ENCODE measurements at regions not wholly inside any gene's neighbourhood (a gene's known extent, or its start where the extent isn't known, plus 50 kb on each side); places are given as distances from the start of the nearest gene placed in this dataset.
"Not testable (repeated sequence)": the region's sequence is repeated elsewhere in the genome, so short reads cannot be mapped to it uniquely, and the experiment has no call there.

DNA sequence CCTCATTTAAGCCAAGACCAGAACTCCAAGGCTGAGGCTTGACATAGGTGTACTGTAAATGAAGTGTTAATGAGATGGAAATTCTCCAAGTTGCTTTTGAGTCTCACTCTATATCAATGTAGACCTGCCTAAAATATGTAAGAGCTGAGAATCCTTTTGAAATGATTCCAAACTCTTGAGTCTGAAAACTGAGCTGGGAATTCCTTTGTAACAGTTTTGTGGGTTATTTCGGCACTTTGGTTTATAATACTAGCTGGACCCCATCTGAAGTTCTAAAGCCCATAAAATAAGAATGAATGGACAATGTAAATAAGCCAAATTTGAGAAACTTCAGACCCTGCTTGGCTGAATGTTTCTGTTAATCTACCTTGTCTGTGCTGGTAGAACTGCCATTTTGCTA lies 558.9 kb downstream of the TTLL7 start:
- H3K4me3 ChIP-seq (ENCODE audit: low read length); DNase-seq (ENCODE audit: low read depth): not testable (repeated sequence)

DNA sequence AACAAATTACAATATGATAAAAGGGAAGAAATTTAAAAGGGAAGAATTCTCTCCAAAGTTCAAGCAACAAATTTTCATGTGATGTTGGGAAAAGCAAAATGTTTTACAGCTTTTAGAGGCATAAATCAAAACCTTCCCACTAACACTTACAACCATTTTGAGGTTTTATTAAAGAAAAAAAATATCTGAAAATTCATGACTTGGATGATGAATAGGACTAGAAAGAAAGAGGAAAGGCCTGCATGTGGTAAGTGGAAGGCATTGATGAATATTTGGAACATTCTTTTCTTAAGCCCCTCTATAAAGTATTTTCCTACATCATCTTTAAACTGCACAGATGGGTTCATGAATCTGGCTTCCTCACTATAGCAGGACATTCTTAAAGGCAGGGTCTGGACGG lies 560.6 kb downstream of the TTLL7 start:
- H3K4me3 ChIP-seq (ENCODE audit: low read length); DNase-seq (ENCODE audit: low read depth): not testable (repeated sequence)

DNA sequence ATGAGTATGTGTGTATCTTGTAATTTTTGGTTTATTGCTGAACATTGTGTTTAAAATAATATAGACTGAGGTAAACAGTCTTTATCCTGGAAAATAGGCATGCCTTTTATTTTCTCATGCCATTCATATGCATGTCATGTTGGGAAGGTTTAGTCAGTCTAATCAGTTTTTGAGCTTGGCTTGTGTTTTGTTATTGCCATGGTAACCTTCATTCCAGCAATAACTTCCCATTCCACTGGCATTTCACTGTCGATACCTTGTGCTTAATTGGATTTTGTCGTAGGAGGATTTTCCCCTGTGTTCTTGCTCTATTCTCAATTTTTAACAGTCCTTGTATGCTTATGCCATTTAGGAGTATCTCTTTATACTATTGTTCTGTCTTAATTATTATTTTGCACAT lies 563.6 kb downstream of the TTLL7 start:
- not testable (repeated sequence) for H3K4me3 ChIP-seq (ENCODE audit: low read length)
- peak; percentile 6 for DNase-seq (ENCODE audit: low read depth)

DNA sequence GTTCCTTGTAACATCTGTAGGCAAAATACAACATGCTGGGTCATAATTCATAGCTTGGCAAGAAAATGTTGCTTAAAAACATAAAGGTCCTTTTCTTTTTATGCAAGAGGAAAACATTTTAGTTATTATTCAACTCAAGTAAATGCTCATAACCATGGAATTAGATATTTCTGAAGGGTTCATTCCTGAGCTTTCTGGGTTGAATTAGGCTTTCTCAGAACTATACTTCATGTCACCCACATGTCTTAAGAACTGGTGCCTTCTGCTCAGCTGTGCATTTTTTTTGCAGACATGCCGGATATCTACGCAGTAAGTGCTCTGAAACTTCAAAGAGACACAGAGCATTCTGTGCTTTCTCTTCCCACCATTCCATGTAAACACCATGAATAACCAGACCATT lies 571.4 kb downstream of the TTLL7 start:
- not testable (repeated sequence) for H3K4me3 ChIP-seq (ENCODE audit: low read length)
- DNase-seq (ENCODE audit: low read depth) = peak; percentile 58

DNA sequence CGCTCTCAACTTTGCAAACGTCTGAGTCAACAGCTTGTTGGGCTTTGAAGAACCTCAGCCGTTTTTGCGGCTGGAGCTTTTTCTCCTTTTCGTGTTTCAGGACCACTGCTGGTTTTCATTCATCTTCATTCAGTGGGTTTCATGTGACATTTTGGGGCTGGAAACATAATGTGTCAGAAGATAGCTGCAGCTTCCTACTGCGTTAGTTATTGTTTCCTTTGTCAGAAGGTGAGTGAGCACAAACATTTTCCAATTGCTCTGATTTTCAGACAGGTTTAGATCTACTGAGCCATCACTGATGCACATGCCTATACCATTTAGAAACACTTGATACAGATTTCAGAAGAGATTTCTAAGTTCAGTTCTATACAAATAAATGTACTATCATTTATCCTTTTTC lies 575.5 kb downstream of the TTLL7 start:
- DNase-seq (ENCODE audit: low read depth); H3K4me3 ChIP-seq (ENCODE audit: low read length): not testable (repeated sequence)

DNA sequence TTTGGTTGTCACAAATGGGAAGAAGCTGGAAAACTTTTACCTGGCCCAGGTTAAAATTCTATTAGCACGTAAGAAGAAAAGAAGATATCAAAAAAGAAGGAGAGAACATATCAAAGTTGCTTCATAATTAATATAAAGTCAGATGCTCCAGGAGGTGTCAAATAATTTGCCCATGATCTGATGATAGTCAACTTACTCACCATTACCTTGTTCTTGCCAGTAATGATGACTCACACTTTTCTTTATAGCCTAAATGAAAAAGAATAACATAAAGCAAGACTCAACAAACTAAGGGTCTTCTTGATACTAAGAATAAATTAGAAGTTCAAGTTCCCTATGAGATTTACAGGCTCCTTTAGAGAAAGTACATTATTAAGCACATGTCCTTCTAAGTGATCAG lies 580.4 kb downstream of the TTLL7 start:
- H3K4me3 ChIP-seq (ENCODE audit: low read length) = no peak overlapping the region
- TF ChIP-seq, protein P1, sequence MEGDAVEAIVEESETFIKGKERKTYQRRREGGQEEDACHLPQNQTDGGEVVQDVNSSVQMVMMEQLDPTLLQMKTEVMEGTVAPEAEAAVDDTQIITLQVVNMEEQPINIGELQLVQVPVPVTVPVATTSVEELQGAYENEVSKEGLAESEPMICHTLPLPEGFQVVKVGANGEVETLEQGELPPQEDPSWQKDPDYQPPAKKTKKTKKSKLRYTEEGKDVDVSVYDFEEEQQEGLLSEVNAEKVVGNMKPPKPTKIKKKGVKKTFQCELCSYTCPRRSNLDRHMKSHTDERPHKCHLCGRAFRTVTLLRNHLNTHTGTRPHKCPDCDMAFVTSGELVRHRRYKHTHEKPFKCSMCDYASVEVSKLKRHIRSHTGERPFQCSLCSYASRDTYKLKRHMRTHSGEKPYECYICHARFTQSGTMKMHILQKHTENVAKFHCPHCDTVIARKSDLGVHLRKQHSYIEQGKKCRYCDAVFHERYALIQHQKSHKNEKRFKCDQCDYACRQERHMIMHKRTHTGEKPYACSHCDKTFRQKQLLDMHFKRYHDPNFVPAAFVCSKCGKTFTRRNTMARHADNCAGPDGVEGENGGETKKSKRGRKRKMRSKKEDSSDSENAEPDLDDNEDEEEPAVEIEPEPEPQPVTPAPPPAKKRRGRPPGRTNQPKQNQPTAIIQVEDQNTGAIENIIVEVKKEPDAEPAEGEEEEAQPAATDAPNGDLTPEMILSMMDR (conservative IDR thresholded peaks at IDR 0.05; ENCODE audit: low read length) = no peak
- no peak for DNase-seq (ENCODE audit: low read depth)

DNA sequence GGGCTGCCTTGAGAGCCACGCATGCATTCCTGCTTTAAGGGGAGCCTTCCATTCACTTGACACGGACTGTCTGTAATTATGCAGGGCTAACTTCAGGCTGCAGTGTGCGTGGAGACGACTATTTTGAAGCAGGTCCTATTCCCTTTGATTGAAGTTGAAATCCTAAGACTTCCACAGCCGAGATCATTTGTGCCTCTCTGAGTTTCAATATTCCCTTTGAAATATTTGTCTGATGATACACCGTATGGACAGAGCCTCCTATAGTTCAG lies 585.2 kb downstream of the TTLL7 start:
- not testable (repeated sequence) for DNase-seq (ENCODE audit: low read depth); H3K4me3 ChIP-seq (ENCODE audit: low read length)

DNA sequence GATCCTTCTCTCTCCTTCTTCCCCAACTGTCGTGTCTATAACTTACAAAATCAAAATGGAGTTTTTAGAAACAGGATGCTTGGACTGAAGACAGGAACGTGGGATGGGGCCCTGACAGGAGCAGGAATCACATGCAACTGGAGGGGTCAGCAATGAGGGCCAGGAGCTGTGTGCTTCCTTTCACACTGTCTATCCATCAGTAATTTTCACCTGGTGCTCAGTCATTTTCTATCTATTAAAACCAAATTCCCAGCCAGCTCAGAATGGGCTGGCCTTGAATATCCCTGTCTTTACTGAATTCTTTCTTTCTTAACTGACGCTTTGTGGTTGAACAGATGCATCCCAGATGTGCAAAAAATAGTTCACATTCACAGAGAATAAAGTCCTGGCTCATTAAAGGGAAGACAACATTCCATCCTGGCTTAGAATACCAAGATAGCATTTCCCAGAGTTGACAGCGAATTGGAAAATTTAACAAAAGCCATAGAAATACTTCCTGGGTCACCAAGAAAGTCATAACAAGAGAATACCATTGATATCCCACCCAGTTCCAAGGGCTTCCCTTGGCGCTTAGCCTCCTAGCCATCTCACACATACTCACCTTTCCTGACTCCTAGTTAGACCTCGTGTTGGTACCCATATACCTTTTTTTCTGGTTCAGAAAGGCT lies 588.1 kb downstream of the TTLL7 start:
- H3K4me3 ChIP-seq (ENCODE audit: low read length) = not testable (repeated sequence)
- peak; percentile 59 for DNase-seq (ENCODE audit: low read depth)

DNA sequence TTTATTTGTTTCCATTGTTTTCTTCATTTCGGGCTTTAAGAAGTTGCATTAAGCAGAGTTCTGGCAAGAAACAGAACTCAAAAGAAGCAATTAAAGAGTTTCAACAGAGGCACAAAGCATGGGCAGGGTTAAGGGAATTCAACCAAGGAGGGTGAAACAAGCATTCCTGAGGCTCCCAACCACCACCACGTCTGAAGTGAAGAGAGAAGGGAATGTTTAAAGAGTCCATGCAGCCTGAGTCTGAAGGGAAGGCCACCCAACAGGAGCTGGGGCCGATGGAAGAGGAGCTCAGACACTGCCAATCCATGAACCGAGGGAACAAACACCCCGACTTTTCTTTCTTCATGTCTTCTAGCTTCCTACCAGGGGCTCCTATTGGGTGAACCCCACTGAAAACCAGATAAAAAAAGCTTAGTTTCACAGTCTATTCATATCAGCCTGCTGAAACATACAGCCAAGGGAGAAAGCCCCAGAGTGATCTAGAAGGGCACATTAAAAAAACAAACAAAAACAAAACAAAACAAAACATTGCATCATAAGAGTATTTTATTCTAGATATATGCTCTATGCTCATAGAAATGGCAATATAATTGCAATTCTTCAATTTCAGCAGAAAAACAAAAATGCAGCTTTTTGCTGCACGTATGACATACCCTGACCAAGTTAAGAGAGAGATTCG lies 592.1 kb downstream of the TTLL7 start:
- DNase-seq (ENCODE audit: low read depth); H3K4me3 ChIP-seq (ENCODE audit: low read length): not testable (repeated sequence)

DNA sequence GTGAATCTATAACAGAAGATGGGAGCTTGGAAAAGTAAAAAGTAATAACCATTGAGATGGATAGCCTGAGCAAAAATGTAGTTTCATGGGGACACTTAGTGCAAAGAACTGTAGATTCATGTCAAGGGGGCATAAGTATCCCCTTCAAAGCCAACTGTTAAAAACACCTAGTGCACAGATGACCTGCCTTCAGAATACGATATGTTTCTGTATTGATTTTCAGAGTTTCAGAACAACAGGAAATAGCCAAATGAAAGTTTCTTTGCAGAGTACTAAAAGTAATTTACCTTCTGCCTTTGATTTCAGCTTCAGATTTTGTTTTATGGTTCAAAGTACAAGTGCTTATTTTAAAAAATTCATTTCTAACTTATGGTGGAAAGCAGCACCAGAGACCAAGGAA lies 593.1 kb downstream of the TTLL7 start:
- not testable (repeated sequence) for H3K4me3 ChIP-seq (ENCODE audit: low read length); DNase-seq (ENCODE audit: low read depth)

DNA sequence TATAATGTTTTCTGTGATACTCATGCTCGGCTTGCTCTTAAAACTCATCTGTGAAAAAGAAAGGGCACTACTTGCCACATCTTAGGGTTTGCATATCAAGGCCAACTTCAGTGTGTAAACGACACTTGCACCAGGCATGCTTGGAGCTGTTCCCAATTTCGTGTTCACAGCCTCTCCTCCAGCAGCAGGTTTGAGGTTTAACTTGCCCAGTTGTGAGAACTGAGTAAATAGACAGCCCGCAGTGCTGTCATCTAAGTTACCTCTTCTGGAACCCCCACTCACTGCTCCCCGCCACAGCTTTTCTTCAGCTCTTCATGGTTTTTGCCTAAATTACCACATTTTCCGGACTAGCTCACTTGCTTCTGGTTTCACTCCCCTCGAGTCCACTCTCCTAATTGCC lies 595.4 kb downstream of the TTLL7 start:
- not testable (repeated sequence) for H3K4me3 ChIP-seq (ENCODE audit: low read length)

DNA sequence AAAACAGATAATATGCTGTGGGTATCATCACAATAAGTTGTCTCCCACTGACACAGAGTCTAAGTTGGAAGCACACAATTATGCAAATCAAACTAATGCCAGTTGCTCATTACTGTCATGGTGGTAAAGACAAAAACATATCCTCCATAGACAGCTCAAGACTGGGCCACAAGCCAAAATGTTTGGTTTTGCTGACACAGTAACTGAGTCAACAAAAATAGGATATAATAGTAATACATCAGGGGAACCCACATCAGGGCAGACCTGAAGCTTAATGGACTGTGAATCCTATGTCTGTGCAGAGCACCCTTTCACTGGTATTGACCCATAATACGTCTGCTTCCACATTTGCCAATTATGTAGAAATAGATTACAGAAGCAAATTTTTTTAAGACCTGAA lies 597.8 kb downstream of the TTLL7 start:
- DNase-seq (ENCODE audit: low read depth); H3K4me3 ChIP-seq (ENCODE audit: low read length): not testable (repeated sequence)

More for the DNA sequence above, 595.4 kb downstream of the TTLL7 start:
- not testable (repeated sequence) for DNase-seq (ENCODE audit: low read depth)

DNA sequence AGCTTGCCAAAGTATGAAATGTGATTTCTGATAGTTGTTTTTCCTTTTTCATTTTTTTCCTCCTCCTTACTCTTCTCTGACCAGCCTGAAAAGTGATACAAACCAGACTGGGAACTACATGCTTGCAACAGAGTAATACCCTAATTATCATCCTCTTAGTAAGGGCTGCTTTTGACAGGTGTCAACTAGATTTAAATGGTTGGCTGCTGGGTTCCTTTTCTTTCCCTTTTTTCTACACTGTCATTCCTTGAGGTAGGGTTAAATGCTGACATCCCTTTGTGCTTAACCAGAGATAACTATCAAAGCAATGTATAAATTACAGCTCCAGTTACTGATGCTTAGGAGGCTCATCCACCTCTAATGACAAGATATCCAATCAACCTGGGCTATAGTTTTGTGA lies 598.8 kb downstream of the TTLL7 start:
- H3K4me3 ChIP-seq (ENCODE audit: low read length); DNase-seq (ENCODE audit: low read depth): not testable (repeated sequence)

DNA sequence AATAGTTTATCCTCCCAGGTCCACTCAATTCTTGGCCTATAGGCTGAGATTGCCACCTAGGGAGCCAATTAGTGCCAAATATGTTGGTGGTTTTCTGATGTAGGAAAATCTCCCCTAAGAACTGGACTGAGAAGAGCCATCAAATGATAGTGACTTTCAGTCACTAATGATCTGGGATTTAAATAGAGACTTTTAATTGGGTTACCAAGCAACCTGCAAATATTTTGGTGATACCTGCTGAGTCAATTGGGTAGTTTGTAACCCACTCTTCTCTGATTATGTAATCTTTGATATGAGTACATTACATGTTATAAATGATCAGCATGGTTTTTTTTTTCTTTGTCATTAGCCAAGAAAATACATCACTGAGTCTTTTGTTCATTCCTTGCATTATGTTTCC lies 600.8 kb downstream of the TTLL7 start:
- not testable (repeated sequence) for DNase-seq (ENCODE audit: low read depth); H3K4me3 ChIP-seq (ENCODE audit: low read length)

DNA sequence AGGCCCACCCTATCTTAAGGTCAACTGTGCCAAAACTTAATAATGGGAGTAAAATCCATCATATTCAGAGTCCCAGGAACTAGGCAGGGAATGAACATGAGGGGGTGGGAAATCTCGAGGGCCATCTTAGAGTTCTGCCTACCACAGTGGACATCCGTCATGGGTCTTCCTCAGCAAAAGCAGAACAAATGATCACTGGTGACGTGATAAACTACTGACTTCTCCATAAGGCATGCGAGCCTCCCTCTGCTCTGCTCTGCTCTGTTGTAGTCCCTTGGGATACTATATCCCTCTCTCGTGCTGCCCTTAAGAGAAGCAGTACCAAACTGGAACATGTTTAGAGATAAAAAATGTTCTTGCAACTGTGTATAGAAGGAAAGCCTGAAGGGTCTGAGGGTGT lies 603.8 kb downstream of the TTLL7 start:
- not testable (repeated sequence) for DNase-seq (ENCODE audit: low read depth); H3K4me3 ChIP-seq (ENCODE audit: low read length)

DNA sequence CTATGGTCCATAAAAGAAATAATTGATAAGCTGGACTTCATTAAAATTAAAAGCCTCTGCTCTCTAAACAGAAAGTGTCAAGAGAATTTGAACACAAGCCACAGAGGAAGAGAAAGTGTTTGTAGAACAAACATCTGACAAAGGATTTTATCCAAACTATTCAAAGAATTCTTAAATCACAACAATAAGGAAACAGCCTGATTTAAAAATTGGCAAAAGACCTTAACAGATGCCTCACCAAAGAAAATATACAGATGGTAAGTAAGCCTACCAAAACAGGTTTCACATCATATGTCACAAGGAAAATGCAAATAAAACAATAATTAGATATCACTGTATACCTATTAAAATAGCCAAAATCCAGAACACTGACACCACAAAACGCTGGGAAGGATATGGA lies 612.0 kb downstream of the TTLL7 start:
- H3K4me3 ChIP-seq (ENCODE audit: low read length) = not testable (repeated sequence)
- peak; percentile 3 for DNase-seq (ENCODE audit: low read depth)

DNA sequence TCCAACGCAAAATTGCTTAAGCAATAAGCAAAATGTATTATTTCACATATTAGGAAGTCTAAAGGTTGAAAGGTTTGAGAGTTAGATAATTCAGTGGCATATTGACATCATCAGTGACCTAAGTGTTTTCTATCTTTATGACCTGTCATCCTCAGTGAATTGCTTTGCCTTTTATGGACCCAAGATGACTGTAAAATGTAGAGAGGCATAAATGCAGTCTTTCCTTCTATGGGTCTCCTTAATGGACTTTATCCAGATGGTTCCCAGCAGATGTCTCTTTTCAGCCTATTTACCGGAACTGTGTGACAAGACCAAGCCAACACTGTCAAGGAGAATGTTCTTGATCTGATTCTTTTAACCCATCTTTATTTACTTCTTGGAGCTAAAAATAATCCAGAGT lies 615.8 kb downstream of the TTLL7 start:
- H3K4me3 ChIP-seq (ENCODE audit: low read length) = not testable (repeated sequence)

DNA sequence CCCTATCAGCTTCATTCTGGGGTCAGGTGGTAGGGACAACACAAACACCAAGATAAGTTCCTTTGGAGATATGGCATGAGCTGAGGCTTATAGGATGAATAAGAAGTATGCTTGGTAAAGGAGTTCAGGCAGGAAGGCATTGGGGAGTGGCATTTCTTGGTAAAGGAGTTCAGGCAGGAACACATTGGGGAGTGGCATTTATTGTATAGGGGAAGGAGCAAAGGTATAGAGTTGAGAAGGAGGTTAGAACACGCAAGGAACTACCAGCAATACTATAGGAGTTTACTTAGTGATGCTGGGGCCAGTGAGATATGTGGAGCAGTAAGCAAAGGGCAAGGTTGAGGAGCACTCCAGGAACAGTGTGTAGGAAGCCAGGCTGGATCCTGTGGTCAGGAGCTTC lies 625.9 kb downstream of the TTLL7 start:
- H3K4me3 ChIP-seq (ENCODE audit: low read length); DNase-seq (ENCODE audit: low read depth): not testable (repeated sequence)

More for the DNA sequence above, 615.8 kb downstream of the TTLL7 start:
- not testable (repeated sequence) for DNase-seq (ENCODE audit: low read depth)

DNA sequence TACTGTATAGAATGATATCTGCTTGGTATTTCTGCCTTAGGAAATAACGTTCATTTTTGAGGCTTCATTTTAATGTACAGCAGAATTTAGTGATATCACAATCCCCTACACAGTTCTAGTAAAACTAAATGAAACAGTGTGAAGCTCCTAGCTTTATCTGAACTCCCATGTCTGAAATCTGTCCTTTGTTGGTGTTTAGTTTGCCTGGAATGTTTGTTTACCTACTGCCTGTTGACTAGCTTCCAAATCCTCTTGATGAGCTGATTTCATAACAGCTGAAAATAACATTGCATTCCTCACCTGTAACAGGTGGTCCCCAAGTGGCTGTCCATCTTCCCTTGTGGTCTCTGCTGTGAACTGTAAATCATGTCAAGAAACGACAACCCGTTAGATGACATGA lies 629.1 kb downstream of the TTLL7 start:
- H3K4me3 ChIP-seq (ENCODE audit: low read length); DNase-seq (ENCODE audit: low read depth): not testable (repeated sequence)

DNA sequence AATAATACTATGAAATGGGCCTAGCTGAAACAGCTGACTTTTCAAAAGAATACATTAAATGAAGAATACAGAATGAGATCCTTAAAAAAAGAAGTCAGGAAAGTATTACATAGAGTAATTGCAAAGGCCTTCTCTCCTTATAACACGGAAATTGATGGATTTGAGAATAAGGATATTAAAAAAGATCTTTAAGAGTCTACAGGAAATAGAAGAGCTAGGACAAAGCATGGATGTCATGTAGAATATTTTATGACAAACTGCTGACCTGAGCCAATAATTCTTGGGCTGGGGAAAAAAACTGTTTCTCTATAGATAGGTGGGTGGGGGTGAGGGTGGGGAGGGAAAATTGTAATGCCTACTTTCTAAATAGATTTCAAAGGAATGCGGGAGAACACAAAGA lies 633.6 kb downstream of the TTLL7 start:
- not testable (repeated sequence) for DNase-seq (ENCODE audit: low read depth); H3K4me3 ChIP-seq (ENCODE audit: low read length)
